ENCODE measurements at regions not wholly inside any gene's neighbourhood (a gene's known extent, or its start where the extent isn't known, plus 50 kb on each side); places are given as distances from the start of the nearest gene placed in this dataset.
"Not testable (repeated sequence)": the region's sequence is repeated elsewhere in the genome, so short reads cannot be mapped to it uniquely, and the experiment has no call there.

DNA sequence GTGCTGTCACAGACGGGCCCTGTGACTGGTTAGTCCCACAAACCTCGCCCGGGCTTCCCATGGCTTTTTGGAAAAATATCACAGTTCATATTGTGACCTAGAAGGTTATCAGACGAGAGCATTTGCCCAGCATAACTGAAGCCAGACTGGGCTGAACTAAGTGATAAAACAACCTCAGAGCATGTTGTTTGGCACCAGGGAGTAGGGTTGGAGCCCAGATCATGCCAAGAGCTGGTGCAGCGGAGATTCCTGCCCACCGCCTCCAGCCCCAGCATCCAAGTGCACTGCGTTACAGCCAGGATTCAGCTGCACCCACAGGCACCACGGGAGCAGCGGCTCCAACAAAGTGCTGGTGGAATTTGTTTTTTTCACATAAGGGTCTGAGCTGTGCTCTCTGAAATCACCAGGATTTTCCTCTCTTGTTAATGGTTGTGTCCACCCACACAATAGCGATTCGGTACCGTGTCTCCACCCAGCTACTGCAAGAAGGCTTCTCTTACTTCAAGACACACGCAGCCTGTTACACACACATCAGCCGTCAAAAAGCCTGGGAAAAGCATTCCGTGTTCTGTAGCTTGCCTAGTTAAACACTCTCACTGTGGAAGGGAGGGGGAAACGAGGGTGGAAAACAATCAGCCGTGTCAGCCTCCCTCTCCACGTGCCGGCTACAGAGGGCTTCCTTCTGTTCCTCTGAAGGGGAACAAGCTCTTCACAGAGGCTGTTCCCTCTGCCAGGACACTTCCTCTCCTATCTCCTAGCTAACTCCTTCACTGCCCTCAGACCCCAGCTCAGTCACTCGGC is 273.8 kb downstream of the C16orf95 start:
- no peak for DNase-seq

- no peak for DNase-seq
Observed at GRCh38 chr16:87044032-87044382, 273.2 kb downstream of the C16orf95 start.

GRCh38 chr16:87044829-87045228 is 272.4 kb downstream of the C16orf95 start:
- no peak for DNase-seq

- no peak for DNase-seq
Observed at GRCh38 chr16:87045466-87046216, 271.6 kb downstream of the C16orf95 start.

DNA sequence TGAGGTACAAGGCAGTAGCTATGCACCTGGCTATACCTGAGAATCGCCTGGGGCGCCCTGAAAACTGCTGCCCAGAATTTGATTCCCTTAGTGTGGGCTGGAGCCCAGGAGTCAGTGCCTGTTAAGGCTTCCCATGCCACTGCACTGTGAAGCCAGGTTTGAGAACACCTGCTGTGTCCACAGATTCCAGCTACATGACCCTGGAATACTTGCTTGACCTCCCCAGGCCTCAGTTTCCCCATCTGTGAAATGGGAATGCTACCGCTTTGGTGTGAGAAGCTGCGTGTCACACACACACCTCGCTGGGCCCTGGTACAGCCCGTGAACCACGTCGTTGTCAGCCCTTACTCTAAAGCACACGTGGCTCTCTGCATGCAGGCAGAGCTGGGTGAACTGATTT is 271.0 kb downstream of the C16orf95 start:
- no peak for DNase-seq

- DNase-seq: no peak
Observed at GRCh38 chr16:87047221-87048037, 269.8 kb downstream of the C16orf95 start.

GRCh38 chr16:87048038-87048729 is 269.0 kb downstream of the C16orf95 start:
- no peak for DNase-seq

DNA sequence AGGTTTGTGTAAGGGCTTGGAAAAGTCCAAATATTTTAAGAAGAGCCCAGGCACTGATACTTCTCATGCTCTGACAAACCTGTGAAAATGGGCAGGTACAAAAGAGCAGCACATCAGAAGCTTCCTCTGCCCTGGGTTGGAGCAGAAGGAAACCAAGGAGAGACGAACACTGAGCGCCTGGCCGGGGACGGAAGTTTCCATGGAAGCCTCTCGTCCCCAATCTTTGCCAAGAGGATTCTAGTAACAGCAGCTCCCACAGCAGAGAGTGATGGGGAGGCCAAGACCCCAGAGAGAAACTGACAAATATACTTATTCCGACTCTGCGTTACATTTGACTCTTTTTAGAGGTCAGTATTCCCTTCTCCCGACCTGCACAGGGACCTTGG is 268.5 kb downstream of the C16orf95 start:
- no peak for DNase-seq

GRCh38 chr16:87049216-87049615 is 268.0 kb downstream of the C16orf95 start:
- not testable (repeated sequence) for DNase-seq

DNA sequence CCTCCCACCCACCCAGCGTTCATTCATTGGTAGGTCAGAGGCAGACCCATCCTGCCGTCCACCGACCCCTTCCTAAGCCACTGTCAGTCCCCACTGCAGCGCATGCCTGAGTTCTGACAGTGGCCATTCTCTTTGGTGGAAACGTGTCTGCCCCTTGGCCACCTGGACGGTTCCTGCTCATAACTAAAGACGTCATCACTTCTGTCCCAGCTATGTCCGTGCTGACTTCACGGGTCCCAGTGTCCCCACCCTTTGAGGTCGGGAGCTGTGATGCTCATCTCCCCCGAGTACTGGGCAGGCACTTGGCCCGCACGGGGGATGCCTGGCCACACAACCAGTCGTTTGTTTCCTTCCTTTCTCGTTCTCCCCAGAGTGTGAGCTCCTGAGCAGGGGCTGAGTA is 267.1 kb downstream of the C16orf95 start:
- DNase-seq: no peak

GRCh38 chr16:87051526-87052320 is 265.5 kb downstream of the C16orf95 start:
- no peak for DNase-seq

- DNase-seq: no peak
Observed at GRCh38 chr16:87052506-87052905, 264.7 kb downstream of the C16orf95 start.

GRCh38 chr16:87053016-87053982 is 263.9 kb downstream of the C16orf95 start:
- no peak for DNase-seq

DNA sequence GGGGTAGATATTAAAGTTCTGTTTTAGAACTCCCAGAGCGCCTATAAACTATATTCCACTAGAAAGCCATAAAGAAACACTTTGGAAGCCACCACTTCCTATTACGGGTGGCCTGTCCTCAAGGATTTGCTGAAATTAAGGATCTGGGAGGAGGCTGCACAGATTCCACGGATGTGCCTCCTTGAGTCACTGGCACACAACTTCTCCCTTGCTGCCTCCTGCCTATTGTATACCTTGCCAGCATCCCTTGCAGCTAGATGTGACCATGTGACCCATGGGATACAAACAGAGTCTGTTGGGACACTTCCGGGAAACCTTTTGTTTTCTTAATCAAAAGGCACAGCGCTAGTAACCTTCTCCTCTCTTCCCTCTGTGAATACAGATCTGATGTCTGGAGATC is 263.0 kb downstream of the C16orf95 start:
- DNase-seq: no peak

DNA sequence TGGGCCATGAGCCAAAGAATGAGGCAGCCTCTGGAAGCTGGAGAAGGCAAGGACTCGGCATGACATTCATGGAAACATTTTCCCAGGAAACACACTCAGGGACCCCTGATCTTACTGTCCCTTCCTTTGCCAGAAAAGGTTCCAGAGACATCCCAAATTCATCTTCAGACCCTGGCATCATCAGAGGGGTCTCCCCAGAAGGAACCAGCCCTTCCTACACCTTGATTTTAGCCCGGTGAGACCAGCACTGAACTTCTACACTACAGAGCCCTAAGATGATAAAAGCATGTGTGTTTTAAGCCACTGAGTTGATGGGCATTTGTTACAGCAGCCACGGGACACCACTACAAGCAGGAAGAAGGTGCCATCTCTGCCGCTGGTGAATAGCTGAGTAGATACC is 262.3 kb downstream of the C16orf95 start:
- DNase-seq: no peak

DNA sequence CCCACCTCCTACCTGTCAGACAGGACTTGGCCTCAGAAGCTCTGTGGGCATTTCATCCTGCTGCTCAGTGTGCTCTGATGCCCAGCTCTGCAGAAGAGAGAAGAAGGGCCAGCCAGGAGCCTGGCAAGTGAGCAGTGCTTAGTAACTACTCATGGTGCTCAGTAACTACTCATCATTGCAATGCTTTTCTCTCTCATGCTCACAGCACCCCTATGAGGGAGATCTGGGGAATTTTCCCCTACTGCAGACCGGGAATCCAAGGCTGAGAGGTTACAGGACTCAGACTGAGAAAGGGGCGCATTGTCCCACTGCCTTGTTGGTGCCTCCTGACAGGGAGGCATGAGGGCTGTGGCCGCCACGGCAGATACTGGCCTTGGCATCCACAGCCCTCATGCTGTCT is 261.1 kb downstream of the C16orf95 start:
- no peak for DNase-seq

GRCh38 chr16:87056551-87056950 is 260.6 kb downstream of the C16orf95 start:
- DNase-seq: no peak

- DNase-seq: no peak
Observed at GRCh38 chr16:87057211-87057881, 259.8 kb downstream of the C16orf95 start.

- no peak for DNase-seq
Observed at GRCh38 chr16:87057951-87058560, 259.1 kb downstream of the C16orf95 start.

- DNase-seq: no peak
Observed at GRCh38 chr16:87058728-87059250, 258.4 kb downstream of the C16orf95 start.
